HG02970 (cell line): ENCODE measurements at regions not wholly inside any gene's neighbourhood (a gene's known extent, or its start where the extent isn't known, plus 50 kb on each side); places are given as distances from the start of the nearest gene placed in this dataset.

Experiments
- ATAC-seq: cut with Tn5 transposase; IDR thresholded peaks from one replicate; pipeline ENCODE4 v1.9.1; 2021; ENCODE audit warnings: mild to moderate bottlenecking, moderate library complexity, moderate number of reproducible peaks; ENCODE audit not compliant: unreplicated experiment, low FRiP score

GRCh38 chr2:234138836-234139235, 88.3 kb downstream of the SPP2 start:
- no peak for ATAC-seq

- ATAC-seq, result no peak
Measured at GRCh38 chr2:234137400-234138014, 87.0 kb downstream of the SPP2 start.

- ATAC-seq, result no peak
Measured at GRCh38 chr2:234136461-234136860, 86.0 kb downstream of the SPP2 start.

- ATAC-seq, result no peak
Measured at GRCh38 chr2:234135750-234136221, 85.3 kb downstream of the SPP2 start.

- no peak for ATAC-seq
Measured at GRCh38 chr2:234134496-234134895, 84.0 kb downstream of the SPP2 start.

GRCh38 chr2:234133004-234133403, 82.5 kb downstream of the SPP2 start:
- no peak for ATAC-seq

- ATAC-seq, result no peak
Measured at GRCh38 chr2:234130777-234131181, 80.3 kb downstream of the SPP2 start.

GRCh38 chr2:234128606-234129005, 78.1 kb downstream of the SPP2 start:
- ATAC-seq, result no peak
